GM12872 (cell line): ENCODE measurements at regions not wholly inside any gene's neighbourhood (a gene's known extent, or its start where the extent isn't known, plus 50 kb on each side); places are given as distances from the start of the nearest gene placed in this dataset.

Experiments
- CTCF ChIP-seq: IDR thresholded peaks from 3 replicates; pipeline ENCODE4 v1.5.1; 2011; ENCODE audit warnings: low read depth, mild to moderate bottlenecking, low read length, moderate library complexity; ENCODE audit not compliant: insufficient read depth

- TF ChIP-seq CTCF, result no peak
Observed at GRCh38 chr6:163950159-163950558, 535.6 kb downstream of the QKI start.

- TF ChIP-seq CTCF, result no peak
Observed at GRCh38 chr6:163949431-163949830, 534.9 kb downstream of the QKI start.

DNA sequence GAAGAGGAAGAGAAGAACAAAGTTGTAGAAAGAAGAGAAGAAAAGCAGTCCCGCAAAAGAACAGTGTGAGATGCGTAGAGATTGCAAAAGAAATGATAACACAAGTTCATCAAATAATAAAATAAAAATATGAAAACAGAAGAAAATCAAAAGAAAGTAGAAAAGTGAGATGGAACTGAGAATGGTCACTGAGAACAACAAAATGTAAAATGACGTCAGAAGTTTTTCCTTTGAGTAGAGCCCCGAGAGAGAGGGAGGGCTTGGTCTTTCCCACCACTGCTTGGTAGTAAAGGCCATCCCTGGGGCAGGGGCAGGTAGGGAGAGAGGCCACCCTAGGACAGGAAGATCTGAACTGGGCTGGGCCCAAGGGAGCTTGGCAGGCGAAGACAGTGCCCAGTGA lies 533.7 kb downstream of the QKI start:
- TF ChIP-seq CTCF, result no peak

GRCh38 chr6:163947276-163947675 lies 532.8 kb downstream of the QKI start:
- no peak for TF ChIP-seq CTCF

GRCh38 chr6:163946437-163946836 lies 531.9 kb downstream of the QKI start:
- no peak for TF ChIP-seq CTCF

DNA sequence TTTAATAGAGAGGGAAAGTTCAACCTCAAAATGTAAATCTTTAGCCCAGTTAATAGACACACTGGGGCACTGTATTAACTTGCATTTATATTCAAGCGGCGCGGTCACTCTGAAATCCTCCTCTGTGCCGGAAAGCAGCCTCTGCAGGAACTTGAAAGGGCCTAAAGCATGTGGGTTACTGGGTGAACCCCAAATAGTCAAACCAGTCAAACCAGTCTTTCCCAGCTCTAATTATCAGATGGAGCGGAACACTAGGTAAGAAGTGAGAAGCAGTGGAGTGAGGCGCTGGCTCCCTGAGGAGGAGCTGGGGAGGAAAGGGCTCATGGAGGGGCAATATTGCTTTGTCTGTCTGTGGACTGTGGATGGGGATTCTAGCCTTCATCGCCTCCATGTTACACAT lies 531.3 kb downstream of the QKI start:
- TF ChIP-seq CTCF, result no peak

DNA sequence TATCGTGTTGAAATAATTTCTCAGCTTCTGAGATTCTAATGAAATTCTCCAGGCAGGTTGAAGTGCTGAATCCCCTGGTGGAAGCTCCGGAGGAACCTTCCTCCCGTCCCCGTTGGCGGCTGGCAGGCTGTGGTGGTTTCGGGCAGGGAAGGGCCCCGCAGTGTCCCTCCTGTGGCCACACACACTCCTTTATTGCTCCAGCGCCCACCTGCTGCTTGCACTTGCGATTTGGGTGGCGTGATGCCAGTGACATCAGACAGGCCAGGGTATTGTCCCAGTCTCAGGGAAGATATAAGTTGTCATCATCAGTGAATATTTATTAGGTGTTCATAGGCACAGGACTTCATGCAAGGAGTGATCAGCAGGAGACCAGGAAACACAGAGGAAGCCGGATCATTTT lies 530.4 kb downstream of the QKI start:
- no peak for TF ChIP-seq CTCF
